ENCODE measurements at regions not wholly inside any gene's neighbourhood (a gene's known extent, or its start where the extent isn't known, plus 50 kb on each side); places are given as distances from the start of the nearest gene placed in this dataset.

DNA sequence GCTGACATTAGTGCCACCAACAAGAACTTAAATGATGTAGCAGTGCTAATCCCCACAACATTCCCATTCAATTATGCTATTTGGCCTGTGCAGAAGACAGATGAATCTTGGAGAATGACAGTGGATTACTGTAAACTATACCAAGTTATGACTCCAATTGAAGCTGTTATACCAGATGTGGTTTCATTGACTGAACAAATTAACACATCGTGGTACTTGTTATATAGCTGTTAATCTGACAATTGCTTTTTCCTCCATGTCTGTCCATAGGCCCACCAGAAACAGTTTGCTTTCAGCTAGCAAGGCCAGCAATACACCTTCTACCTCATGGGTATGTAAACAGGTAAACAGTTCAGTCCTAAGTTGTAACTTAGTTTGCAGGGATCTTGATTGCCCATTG lies 101.1 kb downstream of the S1PR1 start (continued):
- TF ChIP-seq, protein P1, sequence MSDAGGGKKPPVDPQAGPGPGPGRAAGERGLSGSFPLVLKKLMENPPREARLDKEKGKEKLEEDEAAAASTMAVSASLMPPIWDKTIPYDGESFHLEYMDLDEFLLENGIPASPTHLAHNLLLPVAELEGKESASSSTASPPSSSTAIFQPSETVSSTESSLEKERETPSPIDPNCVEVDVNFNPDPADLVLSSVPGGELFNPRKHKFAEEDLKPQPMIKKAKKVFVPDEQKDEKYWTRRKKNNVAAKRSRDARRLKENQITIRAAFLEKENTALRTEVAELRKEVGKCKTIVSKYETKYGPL (CRISPR knock-in tag; IDR thresholded peaks at IDR 0.05), result no peak
- TF ChIP-seq ZSCAN21 (CRISPR knock-in tag; IDR thresholded peaks at IDR 0.05; ENCODE audit: borderline replicate concordance), result no peak
- TF ChIP-seq ZNF263 (CRISPR knock-in tag; IDR thresholded peaks at IDR 0.05), result no peak
- TF ChIP-seq, protein P2, sequence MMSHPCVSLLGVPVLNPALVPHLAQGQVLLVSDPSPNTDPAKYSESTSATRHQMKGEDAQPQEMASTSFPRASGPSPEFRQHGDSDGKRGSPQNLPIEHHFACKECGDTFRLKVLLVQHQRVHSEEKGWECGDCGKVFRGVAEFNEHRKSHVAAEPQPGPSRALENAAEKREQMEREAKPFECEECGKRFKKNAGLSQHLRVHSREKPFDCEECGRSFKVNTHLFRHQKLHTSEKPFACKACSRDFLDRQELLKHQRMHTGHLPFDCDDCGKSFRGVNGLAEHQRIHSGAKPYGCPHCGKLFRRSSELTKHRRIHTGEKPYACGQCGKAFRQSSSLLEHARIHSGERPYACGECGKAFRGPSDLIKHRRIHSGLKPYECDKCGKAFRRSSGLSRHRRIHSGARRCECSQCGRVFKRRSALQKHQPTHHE (CRISPR knock-in tag; IDR thresholded peaks at IDR 0.05; ENCODE audit: borderline replicate concordance), result no peak
- TF ChIP-seq ZNF101 (CRISPR knock-in tag; IDR thresholded peaks at IDR 0.05; ENCODE audit: borderline replicate concordance, low read depth), result no peak

DNA sequence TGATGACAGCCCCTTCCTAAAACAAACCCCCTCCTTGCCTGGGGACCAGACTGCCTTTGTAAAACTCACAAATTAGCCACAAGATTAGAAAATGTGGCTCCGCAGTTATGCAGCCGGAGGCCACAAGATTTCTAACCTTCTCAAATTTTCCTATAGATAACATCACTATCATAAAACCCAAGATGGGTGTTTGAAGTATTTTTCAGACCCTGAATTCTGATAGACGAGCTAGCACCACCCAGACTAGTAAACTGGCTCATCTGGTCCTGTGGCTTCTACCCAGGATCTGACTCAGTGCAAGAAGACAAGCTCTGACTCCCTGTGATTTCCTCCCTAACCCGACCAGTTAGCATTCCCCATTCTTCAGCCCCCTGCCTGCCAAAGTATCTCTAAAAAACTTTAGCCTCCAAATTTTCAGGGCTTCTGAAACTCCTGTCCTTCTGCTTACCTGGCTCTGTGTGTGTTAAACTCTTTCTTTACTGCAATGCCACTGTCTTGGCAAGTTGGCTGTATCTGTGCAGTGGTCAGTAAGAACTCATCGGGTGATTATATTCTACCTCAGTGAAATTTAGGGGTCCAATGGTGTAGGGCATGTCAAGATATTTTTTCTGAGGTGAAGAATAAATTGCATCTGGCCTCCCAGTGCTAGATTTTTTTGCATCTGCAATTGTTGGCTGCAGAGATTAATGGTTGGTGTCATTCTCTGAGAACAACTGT lies 102.1 kb downstream of the S1PR1 start:
- Histone ChIP-seq H3K4me2 (ENCODE audit: low read depth, low read length) (no peak overlapping the region), H3K4me1 (ENCODE audit: insufficient read depth, low read length) (no peaks in the 10 kb centered on the region), H3K27ac (ENCODE audit: extremely low read length, insufficient read depth, low read length) (no peak overlapping the region), H3K79me2 (ENCODE audit: insufficient read depth, low read length) (no peaks in the 10 kb centered on the region), H2AFZ (ENCODE audit: low read length) (no peak overlapping the region), H3K4me3 (replicated peaks in 1 of 3; ENCODE audit: insufficient read depth in 1 of 3, low read depth in 2 of 3, low read length in 3 of 3) (no peak overlapping the region), H3K27me3 (ENCODE audit: control insufficient read depth in 1 of 2, insufficient read depth in 2 of 2, low read length in 2 of 2) (no peaks in the 10 kb centered on the region; a peak in 1 of 5 replicates), H3K36me3 (replicated peaks in 1 of 2; ENCODE audit: control insufficient read depth in 1 of 2, insufficient read depth in 2 of 2, low read length in 2 of 2) (no peaks in the 10 kb centered on the region), H3K9ac (ENCODE audit: insufficient read depth, low read depth, low read length) (no peak overlapping the region), H4K20me1 (ENCODE audit: insufficient read depth, low read length) (no peaks in the 10 kb centered on the region), H3K9me3 (ENCODE audit: low read length) (peaks cover 15% of the 10 kb centered on the region; the same call in 1 of the 2 replicates)
- DNase-seq (ENCODE audit: low spot score) (no peak), ATAC-seq (no peak), FAIRE-seq (no peak)
- in situ Hi-C loops (cut with HindIII; ENCODE audit: extremely low pct_ligation_motif_present, low pct_unique_long_range_greater_than_20kb) (no loop called here), intact Hi-C loops (cut with micrococcal nuclease; ENCODE audit: unreplicated experiment) (no loop called here)
- no TSS peak for BruUV-seq (replicated peaks)
- ChIA-PET POLR2A (no interaction called here), CTCF (ENCODE audit: low intra/inter-chr PET ratio, low total read pairs) (no interaction called here)
- WGBS (ENCODE audit: low lambda C conversion rate), result 27% methylated on average over 5 of the region's 5 CpGs
- TF ChIP-seq, protein P3, sequence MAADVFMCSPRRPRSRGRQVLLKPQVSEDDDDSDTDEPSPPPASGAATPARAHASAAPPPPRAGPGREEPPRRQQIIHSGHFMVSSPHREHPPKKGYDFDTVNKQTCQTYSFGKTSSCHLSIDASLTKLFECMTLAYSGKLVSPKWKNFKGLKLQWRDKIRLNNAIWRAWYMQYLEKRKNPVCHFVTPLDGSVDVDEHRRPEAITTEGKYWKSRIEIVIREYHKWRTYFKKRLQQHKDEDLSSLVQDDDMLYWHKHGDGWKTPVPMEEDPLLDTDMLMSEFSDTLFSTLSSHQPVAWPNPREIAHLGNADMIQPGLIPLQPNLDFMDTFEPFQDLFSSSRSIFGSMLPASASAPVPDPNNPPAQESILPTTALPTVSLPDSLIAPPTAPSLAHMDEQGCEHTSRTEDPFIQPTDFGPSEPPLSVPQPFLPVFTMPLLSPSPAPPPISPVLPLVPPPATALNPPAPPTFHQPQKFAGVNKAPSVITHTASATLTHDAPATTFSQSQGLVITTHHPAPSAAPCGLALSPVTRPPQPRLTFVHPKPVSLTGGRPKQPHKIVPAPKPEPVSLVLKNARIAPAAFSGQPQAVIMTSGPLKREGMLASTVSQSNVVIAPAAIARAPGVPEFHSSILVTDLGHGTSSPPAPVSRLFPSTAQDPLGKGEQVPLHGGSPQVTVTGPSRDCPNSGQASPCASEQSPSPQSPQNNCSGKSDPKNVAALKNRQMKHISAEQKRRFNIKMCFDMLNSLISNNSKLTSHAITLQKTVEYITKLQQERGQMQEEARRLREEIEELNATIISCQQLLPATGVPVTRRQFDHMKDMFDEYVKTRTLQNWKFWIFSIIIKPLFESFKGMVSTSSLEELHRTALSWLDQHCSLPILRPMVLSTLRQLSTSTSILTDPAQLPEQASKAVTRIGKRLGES (CRISPR knock-in tag; IDR thresholded peaks at IDR 0.05; ENCODE audit: borderline replicate concordance), result no peak
- no peak for TF ChIP-seq HMGA1 (CRISPR knock-in tag; conservative IDR thresholded peaks at IDR 0.05)

Data from HepG2 (cell line).